ENCODE measurements at regions not wholly inside any gene's neighbourhood (a gene's known extent, or its start where the extent isn't known, plus 50 kb on each side); places are given as distances from the start of the nearest gene placed in this dataset.

DNA sequence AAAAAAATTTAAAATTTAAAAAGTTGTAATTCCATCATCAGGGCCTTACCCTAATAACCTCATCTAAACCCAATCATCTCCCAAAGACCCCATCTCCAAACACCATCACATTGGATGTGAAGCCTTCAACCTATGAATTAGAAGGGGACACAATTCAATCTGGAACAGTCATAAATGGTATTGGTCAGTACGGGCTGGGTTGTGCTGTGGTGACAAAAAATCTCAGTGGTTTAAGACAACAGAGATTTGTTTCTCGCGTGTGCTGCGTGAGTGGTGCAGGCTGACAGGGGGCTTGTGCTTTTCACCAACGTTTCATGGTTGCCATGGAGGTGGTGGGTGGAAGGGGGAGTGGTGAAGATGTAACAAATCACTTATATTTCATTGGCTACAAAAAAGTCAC lies 174.5 kb downstream of the INHBB start:
- no peak for ATAC-seq

DNA sequence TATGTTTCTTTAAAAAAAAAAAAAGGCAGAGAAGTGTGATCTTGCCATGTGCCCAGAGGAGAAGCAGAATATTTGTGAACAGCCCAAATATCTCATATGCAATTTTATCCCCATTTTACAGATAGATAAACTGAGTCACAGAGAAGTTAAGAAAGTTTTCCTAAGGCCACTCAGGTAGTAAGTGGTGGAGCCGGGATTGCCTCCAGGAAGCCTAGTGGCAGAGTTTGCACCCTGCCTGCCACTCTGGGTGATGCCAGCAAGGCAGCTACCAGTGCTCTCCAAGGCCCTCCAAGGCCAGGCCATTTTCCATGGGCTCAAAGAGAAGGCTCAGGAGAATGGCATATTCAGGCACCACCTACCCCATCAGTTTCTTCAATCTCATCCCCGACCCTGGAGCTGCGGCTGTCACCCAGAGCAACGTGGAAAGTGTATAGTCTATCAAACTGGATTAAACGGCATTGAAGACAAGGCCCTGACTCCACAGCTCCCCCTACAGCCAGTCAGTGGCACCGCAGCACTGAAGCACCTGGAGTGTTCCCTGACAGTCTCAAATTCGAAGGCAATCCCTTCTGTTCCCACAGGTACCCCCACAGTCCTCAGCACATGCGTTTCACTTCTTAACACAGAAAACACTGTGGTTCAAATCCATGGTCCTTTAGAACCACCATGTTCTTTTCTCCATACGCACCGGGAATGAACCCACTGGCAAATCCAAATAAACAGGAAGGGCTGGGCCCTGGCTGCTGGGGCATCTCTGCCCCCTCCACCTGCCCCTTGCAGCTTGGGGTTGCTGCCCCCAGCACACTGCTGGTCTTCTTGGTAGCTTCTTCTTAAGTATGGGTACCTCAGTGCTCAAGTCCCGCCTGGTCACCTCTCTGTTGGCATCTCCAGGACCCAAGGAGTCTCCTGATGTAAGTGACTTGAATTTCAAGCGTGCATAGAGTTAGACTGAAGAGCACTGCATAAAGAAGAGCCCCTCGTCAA lies 175.3 kb downstream of the INHBB start:
- ATAC-seq = no peak

DNA sequence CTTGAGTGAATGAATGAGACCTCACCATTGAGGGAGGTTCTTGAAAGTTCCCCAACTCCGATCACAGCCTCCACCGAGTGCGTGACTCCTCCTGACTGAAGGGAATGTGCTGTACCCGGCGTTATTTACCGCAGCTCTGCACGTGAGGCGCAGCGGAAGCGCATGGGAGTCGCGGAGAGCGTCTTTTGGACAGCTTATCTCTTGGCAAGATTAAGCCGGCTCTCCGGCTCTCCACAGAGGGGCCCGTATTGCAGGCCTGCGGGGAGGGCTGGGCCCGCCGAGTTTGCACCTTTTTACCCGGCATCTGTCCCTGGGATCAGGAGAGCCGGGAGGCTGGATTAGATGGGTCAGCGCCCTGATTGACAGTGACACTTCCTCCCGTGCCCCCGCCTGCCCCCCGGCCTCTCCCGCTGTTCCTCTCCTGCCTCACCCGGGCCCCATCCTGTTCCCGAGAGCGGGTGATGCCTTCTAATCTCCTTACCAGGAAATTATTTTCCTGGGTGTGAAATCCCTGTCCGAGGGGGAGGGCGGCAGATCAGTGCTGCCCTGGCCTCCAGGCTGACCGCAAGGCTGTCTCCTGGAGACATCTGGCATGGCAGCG lies 176.3 kb downstream of the INHBB start:
- no peak for ATAC-seq

DNA sequence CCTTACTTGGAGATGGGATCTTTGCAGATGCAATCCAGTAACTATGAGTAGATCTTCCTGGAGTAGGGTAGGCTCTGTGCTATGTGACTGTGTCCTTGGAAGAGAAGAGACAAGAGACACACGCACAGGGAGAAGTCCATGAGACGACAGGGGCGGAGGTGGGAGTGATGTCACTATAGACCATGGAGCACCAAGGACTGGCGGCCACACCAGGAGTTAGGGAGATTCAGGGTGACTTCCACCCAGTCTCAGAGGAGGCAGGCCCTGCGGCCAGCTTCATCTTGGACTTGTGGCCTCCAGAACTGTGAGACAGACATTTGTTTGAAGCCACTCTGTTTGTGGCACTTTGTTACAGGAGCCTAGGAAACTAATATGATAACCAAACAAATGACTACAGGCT lies 177.8 kb downstream of the INHBB start:
- no peak for ATAC-seq

DNA sequence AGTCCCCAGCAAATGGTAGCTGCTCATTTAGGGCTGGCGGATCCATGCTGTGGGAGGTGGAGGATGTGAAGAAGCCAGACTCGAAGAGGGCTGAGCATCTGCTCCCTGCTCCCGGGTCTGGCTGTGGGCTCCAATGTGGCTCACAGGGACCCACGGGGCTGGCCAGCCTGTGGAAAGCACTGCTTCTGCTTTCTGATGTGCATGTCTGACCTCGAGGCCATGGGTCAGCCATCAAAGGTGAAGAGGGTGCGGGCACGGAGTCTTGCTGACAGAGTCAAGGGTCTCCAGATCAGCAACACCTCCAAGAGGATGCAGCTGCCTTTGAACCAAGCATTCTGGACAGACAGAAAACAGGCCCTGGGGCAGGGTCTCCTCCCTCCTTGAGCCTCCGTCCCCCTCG lies 178.2 kb downstream of the INHBB start:
- no peak for ATAC-seq

DNA sequence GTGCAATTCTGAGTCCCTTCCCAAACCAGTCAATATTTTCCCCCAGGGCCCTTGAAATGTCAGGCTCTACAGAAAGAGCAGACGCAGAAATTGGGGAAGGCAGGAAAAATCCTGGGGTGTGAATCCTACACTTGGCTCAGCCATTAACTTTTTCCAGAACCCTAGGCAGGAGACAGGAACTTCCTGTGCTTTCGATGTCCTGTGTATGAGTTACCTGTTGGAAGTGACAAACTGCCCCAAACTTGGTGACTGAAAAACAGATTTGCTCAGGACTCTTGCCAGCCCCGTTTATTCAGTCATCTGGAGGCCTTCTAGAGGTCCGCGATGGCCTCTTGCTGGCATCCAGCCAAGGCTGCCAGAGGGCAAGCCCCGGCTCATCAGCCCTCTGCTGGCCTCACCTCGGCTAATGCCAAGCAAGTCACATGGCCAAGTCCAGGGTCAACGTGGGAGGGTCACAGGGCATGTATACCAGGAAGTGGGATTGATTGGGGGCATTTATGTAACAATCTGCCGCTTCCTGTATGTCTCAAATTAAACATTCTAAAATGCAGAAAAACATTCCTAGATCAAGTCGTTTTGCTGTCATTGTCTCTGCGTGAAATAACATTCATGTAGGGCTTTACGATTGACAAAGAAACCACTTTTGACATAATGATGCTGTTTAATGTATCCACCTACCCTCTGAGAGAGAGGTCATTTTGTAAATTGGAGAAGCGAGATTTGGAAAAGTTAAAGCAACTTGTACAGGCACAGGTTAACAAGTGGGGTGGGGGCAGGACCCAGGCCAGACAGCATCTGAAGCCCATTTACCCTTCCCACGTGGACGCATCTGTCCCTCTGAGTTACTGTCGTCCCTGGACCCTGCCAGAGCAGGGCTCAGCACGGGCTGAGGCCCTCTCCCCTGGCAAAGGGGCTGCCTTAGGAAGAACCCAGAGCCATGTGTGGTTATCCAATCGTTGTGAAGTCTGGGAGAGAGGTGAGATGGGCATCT lies 179.4 kb downstream of the INHBB start:
- no peak for ATAC-seq

DNA sequence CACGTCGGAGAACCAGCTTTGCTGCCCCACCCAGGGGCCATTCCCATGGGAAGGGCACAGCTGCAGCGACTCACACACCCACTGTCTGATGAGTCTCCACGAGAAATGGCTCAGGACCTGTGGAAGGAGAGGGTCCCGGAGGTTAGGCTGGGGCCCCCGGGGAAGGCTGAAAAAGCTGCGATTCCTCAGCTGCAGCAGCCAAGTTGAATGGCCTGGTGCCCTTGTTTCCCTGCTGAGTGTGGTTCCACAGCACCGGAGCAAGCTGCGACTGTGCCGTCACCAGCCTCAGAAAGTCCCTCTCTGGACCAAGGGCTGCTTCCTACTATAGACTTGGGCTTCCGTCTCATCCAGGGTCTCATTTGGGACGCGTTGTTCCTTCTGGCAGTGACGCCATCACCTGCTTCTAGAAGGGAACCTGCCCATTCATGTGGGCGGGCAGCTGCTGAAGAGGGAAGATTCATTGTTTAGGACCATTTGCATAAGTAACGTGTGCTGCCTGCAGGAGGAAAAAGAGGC lies 180.2 kb downstream of the INHBB start:
- no peak for ATAC-seq

DNA sequence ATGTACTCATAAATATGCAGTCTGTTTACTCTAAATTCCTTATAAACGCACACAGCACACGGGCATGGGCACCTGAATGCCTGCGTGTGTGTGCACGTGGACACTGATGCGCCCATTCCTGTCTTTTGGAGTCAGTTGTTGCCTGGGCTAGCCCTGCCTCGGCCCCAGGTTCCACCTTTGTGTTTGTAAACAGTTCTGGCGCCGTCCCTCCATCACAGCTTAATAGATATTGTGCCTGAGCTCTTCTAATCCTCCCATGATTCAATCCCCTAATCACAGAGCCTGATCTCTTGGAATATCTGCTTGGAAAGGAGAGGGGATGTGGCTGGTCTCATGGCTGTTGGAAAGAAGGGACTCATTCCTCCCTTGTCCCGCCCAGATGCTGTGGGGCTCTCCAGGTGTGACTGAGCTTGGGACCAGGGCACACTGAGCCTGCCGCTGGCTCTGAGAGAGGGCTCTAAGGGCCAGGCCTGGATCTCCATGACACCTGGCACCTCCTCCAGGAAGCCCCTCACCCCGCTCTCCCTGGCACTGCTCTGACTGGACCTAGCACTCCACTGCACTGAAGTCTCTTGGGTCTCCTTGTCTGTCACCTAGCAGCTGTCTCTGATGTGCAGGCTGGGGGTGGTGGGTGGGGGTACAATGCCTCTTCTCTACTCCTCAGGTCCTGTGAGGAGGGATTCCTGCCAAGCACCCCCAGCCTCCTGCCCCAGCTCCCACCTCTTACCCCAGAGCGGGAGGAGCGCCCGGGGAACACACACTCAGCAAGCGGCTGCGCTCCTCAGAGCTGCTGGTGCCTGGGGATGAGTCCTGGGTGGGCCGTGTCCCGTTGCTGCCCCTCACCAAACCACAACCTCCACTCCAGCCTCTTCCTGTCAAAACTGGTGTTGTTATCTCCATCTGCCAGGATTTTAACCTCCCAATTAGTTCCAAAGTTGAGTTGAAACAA lies 181.3 kb downstream of the INHBB start:
- no peak for ATAC-seq

DNA sequence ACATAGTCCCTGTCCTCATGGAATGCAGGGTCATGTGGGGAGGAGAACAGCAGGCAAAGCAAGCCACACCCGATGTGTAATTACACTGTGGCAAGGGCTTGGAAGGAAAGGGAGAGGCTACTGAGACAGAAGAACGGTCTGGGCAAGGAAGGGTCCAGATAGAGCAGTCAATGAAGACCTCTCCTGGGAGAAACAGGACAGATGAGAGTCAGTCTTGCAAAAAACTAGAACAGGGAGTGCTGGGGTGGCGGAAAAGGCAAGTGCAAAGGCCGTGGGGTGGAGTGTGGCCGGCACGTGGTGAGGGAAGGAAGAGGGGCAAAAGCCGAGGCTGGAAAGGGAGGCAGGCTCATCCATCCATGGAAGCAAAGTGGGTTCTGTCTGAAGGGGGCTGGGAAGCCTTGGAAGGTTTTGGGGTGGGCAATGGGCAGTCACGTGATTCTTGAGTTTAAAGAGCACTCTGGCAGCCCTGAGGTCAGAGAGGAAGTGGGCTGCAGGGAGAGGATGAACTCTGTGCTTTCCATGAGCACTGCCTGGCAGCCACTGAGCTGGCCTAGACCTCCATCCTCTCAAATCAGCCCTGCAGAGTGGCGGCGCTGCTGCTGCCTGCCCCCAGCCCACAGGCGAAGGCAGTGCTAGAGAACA lies 182.2 kb downstream of the INHBB start:
- ATAC-seq = no peak

DNA sequence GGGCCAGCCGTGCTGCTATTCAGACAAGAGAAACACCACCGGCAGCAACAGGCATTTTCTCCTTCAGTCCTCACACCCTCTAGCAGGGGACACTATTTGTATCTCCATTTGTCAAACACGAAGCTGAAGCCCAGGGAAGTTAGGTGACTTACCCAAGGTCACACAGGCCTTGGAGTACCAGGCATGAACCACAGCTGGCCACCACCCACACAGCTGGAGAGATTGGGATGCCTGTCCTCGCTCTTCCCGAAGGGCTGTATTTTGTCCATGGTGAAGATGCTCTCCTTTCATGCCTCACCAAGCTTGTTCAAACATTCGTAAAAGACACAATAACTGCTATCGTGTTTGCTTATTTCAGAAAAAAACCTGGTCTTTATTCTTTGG lies 182.7 kb downstream of the INHBB start:
- no peak for ATAC-seq

DNA sequence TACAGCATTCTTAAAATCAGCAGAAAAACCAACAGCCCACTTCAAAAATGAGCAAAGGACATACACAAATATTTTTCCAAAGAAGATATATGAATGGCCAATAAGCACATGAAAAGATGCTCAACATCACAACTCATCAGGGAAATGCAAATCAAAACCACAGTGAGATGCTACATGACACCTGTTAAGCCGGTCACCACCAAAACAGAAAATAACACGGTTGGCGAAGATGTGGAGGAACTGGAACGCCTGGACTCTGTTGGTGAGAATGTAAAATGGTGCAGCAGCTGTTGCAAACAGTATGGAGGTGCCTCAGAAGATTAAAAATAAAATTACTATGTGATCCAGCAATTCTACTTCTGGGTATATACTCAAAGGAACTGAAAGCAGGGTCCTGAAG lies 184.8 kb downstream of the INHBB start:
- no peak for ATAC-seq

DNA sequence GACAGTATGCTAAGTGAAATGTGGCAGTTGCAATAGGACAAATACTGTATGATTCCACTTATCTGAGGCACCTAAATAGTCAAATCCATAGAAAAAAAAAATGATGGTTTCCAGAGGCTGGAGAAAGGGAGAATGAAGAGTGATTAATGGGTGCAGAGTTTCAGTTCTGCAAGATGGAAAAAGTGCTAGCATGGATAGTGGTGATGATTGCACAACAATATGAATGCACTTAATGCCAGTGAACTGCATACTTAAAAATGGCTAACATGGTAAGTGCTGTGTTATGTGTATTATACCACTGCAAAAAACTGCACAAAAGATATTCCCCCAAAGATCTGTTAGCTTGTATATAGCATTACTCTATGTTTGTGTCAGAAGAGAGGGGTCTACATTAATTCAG lies 185.4 kb downstream of the INHBB start:
- no peak for ATAC-seq

DNA sequence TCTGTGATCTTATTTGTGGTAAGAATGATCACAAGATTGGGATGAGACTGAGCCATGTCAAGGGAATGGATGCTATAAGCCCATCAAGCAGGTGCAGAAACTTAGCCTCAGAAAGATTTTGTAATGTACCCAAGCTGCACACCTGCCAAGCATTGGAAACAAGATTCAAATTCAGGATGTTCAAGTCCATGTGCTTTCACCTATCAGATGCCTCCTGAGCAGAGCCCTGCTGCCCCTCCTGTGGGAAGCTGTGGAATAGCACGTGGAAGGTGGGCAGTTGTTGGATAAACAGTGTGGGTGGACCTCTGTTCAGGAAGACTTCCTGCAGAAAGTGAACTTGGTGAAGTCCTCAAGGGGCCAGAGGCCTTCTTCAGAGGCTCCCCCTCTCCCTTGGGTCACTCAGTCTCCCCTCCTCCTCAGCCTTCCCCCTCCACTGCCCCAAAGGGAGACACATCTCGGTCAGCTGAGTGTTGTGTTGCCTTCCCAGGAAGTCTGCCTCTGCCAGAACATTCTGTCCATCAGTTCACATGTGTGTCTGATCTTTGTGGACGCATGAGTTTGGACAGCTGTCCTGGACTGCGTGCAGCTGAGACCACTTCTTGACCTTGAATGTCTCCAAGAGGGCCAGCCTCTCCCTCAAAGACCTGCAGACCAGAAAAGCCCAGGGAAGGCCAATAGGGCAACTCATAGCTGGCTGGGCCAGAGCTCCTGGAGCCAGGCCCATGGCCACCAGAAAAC lies 186.1 kb downstream of the INHBB start:
- ATAC-seq = no peak

DNA sequence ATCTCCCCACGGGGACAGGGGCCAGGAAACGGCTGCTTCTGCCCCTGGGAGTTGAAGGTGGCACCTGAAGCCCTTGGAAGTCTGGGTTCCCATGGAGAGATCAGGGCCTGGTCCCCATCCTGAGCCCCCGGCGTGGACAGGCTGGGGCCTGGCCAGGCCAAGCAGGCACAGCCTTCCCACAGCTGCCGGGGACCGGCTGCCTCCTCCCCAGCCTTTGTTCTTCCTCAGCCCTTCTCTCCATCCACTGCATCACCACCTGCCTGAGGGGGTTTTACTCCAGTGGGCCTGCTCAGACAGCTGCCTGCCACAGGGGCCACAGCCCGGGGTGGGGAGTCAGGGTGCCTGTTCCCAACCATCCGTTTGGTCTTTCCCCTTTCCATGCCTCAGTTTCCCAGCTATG lies 187.7 kb downstream of the INHBB start:
- ATAC-seq = no peak

DNA sequence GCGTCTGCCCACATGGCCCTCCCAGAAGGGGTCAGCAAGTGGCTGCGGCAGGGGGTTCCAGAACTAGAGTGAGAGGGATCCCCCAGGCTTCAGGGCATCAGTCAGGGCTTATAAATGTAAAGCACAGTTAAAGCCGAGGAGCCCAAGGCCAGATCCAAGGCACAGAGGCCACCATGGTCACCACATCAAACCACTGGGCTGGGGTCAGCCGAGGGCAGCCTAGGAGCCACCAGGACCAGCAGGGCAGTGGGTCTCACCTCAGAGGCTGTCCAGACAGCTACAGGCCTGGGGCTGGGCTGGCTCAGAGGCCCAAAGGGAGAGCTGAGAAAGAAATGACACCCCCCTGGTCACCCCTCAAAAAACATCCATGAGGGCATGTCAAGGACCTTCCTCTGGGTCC lies 188.5 kb downstream of the INHBB start:
- ATAC-seq = no peak

DNA sequence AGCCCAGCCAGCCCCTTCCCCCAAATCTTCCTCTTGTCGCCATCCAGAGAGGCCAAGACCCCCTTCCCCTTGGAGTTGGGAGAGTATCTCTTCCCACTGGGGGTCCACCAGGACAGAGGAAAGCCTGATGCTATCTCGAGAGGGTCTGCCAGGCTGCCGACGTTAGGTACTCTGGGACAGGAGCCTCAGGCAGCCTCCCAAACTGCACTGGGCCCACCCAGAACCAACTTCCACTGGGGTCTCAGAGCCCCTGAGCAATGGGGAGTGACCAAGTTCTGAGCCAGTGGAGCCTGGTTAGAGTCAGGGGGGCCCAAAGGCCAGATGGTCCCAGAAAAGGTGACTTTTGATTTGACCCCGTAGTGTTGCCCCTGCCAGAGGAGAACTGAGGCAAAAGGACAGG lies 189.1 kb downstream of the INHBB start:
- ATAC-seq = no peak

DNA sequence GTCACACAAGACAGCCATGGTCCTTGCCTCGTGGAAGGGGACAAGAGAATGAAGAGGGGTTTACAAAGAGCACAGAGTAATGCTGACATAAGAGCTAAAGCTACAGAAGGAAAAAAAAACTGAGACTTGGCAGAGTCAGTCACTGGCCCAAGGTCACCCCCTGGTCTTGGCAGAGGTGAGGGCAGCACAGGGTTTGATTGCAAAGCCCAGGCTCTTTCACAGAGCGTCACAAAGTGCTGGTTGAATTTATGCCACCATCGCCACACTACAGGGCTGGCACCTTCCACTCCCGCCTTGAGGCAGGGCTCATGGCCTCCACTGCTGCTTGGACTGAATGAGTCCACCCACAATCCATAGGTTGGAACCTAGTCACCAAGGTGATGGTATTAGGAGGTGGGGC lies 190.2 kb downstream of the INHBB start:
- ATAC-seq = no peak

DNA sequence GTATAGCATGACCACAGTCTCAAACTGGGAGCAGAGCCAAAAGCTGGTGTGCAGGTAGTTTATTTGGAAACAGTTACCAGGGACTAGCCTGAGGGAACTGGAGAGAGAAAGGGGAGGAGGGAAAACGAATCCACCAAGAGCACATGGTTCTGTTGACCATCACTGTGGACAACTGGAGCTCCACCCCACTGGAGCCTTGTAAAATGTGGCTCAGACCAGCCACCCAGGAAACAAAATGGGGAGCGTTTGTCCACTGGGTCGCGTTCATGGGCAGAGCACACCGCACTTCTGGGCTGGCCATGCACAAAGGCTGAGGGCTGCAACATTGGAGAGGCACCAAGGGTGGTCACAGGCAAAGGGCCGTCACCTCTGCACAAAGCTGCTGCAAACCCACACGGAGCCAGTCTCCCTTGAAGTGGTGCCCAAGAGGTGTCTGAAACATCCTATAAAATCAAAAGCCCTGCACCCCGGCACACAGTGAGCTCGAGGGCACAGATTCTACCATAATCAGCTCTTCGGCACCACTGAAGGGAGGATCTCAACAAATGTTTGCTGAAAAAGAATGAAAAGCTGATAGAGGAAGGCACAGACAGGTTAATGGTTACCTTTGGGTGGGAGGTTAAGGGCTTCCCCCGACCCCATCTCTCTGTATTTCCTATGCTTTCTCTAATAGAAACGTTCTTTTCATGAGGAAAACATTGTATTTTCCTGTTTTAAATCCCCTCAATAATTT lies 192.9 kb downstream of the INHBB start:
- ATAC-seq = no peak

DNA sequence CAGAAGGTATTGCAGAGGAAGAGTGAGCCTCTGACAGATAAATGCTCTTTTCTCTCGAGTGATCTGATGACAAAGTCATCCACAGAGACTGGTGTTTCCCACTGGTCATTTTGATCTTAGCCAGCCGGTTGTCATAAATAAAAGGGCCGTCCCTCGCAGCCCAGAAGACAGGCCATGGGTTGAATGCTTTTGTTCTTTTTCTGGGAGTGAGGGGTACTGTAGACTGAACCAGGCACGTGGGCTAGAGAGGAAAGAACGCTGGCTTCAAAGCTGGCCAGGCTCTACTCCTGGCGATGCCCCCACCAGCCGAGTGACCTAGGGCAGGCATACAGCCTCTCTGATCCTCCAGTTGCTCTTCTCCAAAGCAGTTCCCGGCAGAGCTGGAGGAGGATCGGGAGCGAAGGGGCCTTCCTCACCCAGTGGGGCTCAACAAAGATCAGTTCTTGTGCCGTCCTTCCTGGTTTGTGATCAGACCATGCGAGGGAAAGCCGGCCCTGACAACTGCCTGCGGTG lies 193.5 kb downstream of the INHBB start:
- ATAC-seq = no peak
